ENCODE measurements at regions not wholly inside any gene's neighbourhood (a gene's known extent, or its start where the extent isn't known, plus 50 kb on each side); places are given as distances from the start of the nearest gene placed in this dataset.

DNA sequence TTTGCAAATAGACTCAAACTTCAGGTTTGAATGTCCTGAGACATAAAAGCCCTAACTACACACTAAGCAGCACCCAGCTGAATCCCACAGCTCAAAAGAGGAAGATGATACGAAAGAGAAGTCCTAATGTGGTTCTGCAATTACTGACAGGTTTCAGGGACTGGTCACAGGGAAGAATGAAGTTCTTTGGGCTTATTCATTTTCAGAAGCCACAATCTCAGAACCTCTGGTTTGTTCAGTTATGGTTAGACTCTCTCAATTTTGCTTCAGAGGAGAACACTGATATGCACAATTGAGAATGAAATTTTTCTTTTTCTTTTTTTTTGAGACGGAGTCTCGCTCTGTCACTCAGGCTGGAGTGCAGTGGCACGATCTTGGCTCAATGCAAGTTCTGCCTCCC is 94.6 kb upstream of the FAM180A start:
- TF ChIP-seq, protein P1, sequence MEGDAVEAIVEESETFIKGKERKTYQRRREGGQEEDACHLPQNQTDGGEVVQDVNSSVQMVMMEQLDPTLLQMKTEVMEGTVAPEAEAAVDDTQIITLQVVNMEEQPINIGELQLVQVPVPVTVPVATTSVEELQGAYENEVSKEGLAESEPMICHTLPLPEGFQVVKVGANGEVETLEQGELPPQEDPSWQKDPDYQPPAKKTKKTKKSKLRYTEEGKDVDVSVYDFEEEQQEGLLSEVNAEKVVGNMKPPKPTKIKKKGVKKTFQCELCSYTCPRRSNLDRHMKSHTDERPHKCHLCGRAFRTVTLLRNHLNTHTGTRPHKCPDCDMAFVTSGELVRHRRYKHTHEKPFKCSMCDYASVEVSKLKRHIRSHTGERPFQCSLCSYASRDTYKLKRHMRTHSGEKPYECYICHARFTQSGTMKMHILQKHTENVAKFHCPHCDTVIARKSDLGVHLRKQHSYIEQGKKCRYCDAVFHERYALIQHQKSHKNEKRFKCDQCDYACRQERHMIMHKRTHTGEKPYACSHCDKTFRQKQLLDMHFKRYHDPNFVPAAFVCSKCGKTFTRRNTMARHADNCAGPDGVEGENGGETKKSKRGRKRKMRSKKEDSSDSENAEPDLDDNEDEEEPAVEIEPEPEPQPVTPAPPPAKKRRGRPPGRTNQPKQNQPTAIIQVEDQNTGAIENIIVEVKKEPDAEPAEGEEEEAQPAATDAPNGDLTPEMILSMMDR (IDR thresholded peaks at IDR 0.05), result no peak
- no peak for TF ChIP-seq POLR2AphosphoS5 (IDR thresholded peaks at IDR 0.05; ENCODE audit: low read depth, low read length)
- TF ChIP-seq, protein P2, sequence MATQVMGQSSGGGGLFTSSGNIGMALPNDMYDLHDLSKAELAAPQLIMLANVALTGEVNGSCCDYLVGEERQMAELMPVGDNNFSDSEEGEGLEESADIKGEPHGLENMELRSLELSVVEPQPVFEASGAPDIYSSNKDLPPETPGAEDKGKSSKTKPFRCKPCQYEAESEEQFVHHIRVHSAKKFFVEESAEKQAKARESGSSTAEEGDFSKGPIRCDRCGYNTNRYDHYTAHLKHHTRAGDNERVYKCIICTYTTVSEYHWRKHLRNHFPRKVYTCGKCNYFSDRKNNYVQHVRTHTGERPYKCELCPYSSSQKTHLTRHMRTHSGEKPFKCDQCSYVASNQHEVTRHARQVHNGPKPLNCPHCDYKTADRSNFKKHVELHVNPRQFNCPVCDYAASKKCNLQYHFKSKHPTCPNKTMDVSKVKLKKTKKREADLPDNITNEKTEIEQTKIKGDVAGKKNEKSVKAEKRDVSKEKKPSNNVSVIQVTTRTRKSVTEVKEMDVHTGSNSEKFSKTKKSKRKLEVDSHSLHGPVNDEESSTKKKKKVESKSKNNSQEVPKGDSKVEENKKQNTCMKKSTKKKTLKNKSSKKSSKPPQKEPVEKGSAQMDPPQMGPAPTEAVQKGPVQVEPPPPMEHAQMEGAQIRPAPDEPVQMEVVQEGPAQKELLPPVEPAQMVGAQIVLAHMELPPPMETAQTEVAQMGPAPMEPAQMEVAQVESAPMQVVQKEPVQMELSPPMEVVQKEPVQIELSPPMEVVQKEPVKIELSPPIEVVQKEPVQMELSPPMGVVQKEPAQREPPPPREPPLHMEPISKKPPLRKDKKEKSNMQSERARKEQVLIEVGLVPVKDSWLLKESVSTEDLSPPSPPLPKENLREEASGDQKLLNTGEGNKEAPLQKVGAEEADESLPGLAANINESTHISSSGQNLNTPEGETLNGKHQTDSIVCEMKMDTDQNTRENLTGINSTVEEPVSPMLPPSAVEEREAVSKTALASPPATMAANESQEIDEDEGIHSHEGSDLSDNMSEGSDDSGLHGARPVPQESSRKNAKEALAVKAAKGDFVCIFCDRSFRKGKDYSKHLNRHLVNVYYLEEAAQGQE (IDR thresholded peaks at IDR 0.05; ENCODE audit: insufficient read depth in 1 of 2, low read depth in 2 of 2, low read length in 1 of 2), result no peak
- no peak for TF ChIP-seq SIN3A (IDR thresholded peaks at IDR 0.05; ENCODE audit: borderline replicate concordance, insufficient read depth, low read depth, low read length)
- no peak for TF ChIP-seq TCF7L2 (IDR thresholded peaks at IDR 0.05; ENCODE audit: low read depth, low read length)

Measured in Panc1 (cell line).